ENCODE measurements at regions not wholly inside any gene's neighbourhood (a gene's known extent, or its start where the extent isn't known, plus 50 kb on each side); places are given as distances from the start of the nearest gene placed in this dataset.
A peak's percentile ranks its signal among the peaks of the same experiment; 100 is the strongest.

GRCh38 chr2:217331523-217332416, 471.9 kb upstream of the TNP1 start:
- no peak for DNase-seq

DNA sequence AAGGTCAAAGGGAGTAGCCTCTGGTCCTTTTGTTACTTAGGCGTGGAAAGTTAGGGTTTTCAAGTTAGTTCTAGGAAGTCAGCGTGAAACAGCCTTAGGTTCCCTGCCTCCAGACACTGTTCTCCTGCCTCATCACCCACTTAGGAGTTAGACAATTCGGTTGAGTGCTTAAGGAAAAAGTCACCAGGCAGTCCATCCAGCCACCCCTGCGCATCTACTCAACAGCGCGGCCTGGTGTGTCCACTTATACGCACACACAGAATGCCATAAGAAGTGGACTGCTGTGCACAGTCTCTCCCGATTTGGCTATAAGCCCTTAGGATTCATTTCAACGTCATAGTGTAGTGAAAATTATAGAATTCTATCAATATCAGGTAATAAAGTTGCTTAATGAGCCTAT, 470.8 kb upstream of the TNP1 start:
- no peak for DNase-seq

DNA sequence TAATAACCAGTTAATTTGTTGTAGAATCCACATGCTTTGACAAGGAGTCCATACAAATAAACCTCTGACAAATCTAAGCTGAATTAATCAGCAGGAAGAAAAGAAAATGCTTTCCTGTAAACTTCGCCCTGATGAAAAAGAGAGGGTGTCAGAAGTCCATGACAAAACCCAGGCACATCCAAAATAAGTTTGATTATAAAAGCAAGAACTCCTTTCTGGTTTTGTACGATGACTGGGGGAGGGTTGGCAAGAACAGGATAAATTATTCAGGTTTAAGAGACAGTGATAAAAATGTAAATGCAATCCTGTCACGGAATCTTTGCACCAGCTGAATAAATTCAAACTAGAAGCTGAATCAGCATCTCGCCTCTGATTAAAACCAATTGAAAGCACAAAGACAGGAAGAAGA, 469.2 kb upstream of the TNP1 start:
- no peak for DNase-seq

GRCh38 chr2:217328622-217328978, 468.7 kb upstream of the TNP1 start:
- DNase-seq, result no peak

GRCh38 chr2:217327953-217328621, 468.2 kb upstream of the TNP1 start:
- no peak for DNase-seq

DNA sequence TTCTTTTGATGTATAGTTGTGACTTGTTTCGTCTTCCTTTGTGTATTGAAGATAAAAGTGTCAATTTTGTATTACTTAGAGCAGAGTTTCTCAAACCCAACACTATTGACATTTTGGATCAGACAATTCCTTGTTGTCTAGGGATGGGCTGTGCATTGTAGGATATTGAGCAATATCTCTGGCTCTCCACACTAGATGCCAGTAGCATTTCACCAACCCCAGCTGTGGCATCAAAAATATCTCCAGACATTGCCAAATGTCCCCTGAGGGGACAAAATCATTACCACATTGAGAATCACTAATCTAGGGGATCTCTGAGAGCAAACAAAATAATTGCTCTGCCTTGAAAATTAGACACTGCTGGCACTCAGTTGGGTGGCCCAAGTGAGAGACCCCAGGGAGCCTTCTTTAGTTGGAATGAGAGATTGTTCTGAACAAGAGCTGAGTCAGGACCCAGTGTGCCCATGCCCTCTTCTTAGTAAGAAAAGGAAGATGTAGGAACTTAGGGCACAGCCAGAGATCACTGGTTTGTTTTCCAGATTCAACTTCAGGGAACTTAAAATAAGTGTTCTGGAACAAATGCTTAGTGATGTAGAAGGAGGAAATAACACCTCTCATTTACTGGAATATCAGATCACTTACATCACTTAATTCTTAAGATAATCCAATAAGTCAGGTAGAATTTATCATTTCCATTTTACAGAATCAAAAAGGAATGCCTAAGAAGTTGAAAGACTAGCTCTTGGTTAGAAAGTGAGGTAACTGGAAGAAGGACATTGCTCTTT, 466.6 kb upstream of the TNP1 start:
- DNase-seq, result no peak

DNA sequence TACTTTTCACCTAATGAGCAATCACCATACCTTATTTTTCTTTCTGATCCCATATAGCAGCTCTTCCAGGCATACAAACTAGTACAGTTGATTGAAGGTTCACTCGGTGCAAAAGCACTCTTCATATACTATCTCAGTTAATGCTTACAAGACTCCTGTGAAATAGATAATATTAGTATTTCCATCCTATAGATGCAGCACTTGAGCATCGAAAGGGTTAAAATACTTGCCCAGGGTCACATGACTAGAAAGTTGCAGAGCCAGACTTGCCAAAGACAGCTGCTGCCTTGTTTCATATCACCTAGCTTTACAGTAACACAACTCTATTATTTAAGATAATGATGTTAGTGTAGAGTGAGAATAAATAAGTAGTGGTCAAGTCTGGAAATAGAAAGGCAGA, 466.0 kb upstream of the TNP1 start:
- DNase-seq, result no peak

GRCh38 chr2:217325251-217325650, 465.4 kb upstream of the TNP1 start:
- DNase-seq, result no peak

GRCh38 chr2:217316743-217317142, 456.9 kb upstream of the TNP1 start:
- peak; percentile 68 to 87 (median 84) for DNase-seq

DNA sequence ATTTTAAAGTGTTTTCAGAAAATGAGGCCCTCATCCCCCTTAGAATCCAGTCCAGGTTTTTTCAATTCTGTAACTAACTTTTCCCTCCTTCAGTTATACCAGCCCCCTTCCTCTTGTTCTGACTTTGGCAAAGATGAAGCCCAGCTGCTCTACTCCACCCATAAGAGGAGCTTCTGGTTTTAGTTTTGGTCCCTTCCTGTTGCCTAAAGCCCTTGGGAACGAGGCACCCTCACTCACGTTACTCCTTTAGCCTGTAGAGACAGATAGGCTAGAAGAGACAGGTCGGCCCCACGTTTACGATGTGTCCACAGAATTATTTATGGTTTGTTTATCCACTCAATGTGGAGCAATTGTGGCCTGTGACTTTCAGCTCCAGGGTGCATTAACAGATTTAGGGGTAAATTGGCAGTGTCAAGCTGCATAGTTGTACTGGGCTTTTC, 454.2 kb upstream of the TNP1 start:
- no peak for DNase-seq

- DNase-seq, result no peak
Observed at GRCh38 chr2:217313386-217313785, 453.5 kb upstream of the TNP1 start.

DNA sequence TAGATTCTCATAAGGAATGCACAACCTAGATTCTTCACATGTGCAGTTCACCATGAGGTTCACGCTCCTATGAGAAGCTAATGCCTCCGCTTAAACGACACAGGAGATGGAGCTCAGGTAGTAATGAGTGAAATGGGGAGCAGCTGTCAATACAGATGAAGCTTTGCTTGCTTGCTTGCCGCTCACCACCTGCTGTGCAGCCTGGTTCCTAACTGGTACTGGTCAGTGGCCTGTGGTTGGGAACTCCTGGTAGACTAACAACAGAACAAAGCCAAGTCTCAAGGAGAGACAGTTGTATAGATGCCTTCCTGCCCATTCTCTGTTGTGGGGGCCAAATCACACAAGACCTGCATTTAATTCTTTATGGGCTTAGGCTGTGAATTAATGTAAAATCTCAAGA, 449.2 kb upstream of the TNP1 start:
- DNase-seq, result no peak

DNA sequence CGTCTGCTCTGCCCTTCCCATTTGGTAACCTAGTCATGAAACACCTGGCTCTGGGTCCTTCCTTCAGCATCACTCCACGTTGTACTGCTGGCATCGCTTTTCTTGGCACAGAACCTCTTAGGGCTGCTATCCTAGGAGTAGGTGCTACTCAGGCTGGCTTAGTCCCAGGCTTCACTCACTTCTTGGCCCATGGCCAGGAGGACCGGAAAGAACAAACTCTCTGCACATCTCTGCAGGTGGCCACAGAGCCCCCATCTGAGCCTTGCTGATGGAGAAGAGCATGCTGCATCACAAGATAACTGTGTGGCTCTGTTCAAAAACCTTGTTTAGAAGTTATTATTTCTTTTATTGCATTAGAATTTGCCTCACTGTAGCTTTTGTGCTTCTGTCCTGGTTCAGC, 447.2 kb upstream of the TNP1 start:
- DNase-seq, result no peak

DNA sequence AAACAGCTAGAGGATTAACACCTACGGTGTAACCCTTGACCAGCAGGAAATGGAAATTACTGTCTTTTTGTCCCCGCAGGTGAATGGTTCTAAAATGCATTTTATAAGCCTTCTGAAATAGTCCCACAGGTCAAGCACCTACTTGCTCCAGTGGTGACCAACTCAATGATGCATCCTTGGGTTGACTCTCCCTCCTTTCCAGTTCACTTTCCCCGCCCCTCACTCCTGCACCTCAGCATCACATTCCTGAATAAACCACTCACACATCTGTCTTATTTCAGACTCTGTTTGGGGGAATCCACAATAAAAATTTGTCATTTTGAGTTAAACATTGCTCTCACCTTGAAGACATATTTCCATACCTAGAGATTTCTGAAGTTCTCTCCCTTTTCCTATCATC, 446.0 kb upstream of the TNP1 start:
- no peak for DNase-seq

DNA sequence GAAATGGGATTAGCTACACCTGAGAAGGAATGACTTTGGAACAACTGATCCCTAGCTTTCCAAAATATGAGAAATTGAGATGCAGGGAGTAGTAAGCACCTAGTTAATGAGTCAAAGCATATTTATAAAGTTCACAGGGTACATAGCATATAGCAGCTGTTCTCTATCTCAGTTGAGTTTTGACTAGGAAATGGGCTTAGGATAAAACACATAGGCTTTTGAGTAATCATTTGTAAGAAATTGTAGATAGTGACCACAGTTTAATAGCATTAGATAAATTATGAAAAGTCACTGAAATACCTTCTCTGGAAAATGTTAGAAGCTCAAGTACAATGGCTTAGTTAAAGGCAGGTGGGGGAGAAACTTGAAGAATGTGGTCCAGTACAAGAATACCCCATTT, 444.7 kb upstream of the TNP1 start:
- DNase-seq, result no peak

DNA sequence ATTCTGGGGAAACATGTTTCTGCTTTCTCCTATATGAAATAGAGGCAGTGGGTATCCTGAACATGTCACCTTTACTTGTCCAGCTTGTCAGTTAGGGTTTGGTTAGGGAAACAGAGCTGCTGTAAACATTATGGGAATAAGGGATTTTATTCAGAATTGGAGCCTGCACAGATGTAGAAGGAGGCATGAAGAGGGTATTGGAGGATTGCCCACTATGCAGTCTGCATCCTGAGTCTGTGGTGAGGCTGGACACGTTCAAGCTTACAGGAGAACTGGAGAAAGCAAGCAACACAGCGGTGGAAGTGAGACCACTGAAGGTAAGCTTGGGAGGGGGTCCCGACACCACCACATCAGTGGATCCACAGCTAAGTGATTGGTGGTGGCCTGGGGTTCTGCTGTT, 443.0 kb upstream of the TNP1 start:
- no peak for DNase-seq

DNA sequence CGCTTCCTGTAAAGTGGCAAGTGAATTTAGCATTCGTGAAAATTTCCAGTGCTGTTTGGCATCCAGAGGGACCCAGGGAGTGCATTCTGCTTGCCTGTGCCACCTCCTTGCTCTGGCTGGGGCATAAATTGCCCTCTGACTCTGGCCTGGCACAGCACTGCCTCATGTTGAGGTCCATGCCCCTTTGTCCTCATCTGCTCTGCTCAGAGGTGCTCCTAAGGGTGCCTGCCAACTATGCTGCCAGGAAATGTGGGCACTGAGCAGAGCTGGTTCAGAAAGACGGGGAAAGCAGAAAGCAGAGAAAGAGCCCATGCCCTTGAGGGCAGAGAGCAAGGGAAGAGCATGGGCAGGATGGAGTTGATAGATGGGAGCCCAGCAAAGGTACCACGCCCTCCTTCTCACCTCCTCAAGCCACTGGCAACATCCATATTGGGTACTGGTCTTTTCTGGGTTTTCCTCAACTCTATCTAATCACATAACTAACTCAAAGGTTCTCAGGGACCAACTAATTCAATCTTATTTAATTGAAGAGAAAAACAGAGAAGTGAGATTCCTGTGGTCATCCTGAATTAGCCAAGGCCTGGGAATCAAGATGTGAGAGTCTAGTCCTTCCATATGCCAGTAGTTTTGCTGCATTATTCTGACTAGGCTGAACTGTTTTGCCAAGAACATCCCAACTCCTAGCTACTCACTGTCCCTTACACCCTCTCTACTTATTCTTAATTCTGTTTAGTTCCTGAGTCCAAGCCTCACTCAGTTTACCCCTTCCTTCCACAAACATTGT, 441.5 kb upstream of the TNP1 start:
- peak in 1 of 3 donors; percentile 35 for DNase-seq

GRCh38 chr2:217299590-217299989, 439.7 kb upstream of the TNP1 start:
- no peak for DNase-seq

DNA sequence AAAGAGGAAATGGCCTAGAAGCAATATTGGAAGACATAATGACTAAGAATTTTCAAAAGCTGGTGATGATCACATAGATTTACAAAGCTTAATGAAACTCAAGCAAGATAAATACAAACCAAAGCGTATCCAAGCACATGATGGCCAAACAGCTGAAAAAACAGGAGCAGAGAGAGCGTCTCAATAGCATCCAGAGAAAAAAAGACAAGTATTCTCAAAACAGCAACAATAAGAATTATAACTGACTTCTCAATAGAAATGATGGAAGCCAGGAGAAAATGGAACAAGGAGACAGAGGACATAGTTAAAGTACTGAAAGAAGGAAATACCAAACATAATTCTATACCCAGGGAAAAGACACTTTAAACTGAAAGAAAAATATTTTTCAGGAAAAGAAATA, 437.2 kb upstream of the TNP1 start:
- DNase-seq, result no peak

DNA sequence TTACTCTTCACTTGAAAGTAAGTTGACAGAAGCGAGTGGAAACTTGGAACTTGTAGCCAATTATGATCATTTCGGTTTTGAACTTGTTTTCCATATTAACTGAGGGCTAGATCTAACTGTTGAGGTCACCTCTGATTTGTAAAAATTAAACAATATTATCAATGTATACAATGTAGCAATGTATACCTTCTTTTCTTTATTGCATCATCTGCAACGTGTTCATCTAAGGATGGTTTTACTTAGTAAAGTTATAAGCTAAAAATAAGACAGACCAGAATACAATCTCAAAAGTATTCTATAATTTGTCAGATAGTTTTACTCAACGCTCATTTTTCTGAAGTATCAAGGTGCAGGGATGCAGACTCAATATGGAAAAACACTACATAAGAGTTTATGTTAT, 435.0 kb upstream of the TNP1 start:
- DNase-seq, result no peak

- no peak for DNase-seq
Observed at GRCh38 chr2:217294211-217294610, 434.3 kb upstream of the TNP1 start.

DNA sequence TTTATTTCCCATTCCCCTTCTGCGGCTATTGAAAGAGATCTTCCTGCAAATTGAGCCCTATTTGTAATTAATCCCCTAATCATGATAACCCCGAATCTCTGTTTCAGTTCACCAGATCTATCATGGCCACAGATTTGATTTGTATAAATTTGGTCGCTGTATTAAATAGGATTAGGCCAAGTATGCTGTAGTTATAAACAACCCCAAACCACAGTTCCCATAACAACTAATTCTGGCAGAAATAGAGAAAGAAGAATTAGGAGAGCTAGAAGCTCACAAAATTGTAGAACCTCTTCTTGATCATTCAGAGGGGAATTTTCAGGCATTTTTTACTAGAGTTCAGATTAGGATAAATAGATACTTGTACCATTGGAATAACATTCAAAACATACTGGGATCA, 433.7 kb upstream of the TNP1 start:
- no peak for DNase-seq

GRCh38 chr2:217293046-217293445, 433.2 kb upstream of the TNP1 start:
- no peak for DNase-seq
